ENCODE measurements at regions not wholly inside any gene's neighbourhood (a gene's known extent, or its start where the extent isn't known, plus 50 kb on each side); places are given as distances from the start of the nearest gene placed in this dataset.

DNA sequence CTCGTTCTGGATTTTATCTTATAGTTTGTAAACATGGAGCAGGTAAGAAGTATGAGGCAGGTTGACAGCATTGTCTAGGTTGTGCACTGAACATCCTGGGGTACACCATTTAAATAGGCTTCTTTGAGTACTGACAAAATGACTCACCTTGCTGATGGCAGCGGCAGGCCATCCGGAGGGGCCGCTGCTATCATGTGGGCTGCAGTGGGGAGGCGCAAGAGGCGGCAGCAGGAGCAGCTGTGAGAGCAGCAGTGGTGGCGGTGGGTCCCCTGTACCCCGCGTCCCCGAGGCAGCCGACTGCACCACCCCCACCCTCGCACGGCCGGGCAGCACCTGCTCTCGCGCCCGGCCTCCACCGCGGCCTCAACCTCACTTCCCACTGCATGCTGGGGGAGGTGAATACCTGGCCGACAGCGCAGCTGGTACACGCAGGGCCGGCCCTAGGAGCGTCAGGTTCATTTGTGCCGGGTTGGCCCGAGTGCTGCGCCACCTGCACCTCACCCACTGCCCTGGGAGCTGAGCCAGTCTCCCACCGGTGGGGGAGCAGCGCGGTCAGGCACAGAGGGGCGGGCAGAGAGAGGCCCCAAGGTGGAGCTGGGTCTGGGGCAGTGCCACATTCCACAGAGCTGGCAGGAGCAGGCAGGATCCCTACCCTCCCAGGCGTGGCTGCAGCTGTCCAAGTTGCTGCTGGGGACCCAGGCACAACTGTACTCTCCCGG is 154.5 kb upstream of the RBMS1 start:
- TF ChIP-seq, protein P1, sequence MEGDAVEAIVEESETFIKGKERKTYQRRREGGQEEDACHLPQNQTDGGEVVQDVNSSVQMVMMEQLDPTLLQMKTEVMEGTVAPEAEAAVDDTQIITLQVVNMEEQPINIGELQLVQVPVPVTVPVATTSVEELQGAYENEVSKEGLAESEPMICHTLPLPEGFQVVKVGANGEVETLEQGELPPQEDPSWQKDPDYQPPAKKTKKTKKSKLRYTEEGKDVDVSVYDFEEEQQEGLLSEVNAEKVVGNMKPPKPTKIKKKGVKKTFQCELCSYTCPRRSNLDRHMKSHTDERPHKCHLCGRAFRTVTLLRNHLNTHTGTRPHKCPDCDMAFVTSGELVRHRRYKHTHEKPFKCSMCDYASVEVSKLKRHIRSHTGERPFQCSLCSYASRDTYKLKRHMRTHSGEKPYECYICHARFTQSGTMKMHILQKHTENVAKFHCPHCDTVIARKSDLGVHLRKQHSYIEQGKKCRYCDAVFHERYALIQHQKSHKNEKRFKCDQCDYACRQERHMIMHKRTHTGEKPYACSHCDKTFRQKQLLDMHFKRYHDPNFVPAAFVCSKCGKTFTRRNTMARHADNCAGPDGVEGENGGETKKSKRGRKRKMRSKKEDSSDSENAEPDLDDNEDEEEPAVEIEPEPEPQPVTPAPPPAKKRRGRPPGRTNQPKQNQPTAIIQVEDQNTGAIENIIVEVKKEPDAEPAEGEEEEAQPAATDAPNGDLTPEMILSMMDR (IDR thresholded peaks at IDR 0.05) = no peak
- no peak for TF ChIP-seq POLR2A (IDR thresholded peaks at IDR 0.05)
